ENCODE measurements at regions not wholly inside any gene's neighbourhood (a gene's known extent, or its start where the extent isn't known, plus 50 kb on each side); places are given as distances from the start of the nearest gene placed in this dataset.

GRCh38 chr6:114523508-114523907, 180.7 kb upstream of the HS3ST5 start:
- DNase-seq (ENCODE audit: low spot score in 2 of 2), result no peak
- no peak for FAIRE-seq

GRCh38 chr6:114521926-114522325, 179.1 kb upstream of the HS3ST5 start:
- DNase-seq (ENCODE audit: low spot score in 2 of 2) (no peak), FAIRE-seq (no peak)

GRCh38 chr6:114520976-114521375, 178.2 kb upstream of the HS3ST5 start:
- FAIRE-seq (no peak), DNase-seq (ENCODE audit: low spot score in 2 of 2) (no peak)

GRCh38 chr6:114514170-114514569, 171.3 kb upstream of the HS3ST5 start:
- FAIRE-seq, result no peak
- DNase-seq (ENCODE audit: low spot score in 2 of 2), result no peak

DNA sequence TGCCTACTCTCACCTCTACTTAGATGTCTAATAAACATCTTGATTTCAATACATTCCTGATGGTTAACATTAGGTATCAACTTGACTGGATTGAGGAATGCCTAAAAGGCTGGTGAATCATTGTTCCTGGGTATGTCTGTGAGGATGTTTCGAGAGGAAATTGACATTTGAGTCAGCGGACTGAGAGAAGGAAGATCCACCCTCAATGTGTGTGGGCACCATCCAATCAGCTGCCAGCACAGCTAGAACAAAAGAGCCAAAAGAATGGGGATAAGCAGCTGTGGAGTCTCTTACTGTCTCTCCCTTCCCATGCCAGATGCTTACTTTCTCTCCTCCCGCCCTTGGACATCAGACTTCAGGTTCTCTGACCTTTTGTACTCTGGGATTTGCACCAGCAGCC, 128.6 kb upstream of the HS3ST5 start:
- FAIRE-seq, result no peak
- no peak for DNase-seq (ENCODE audit: low spot score in 2 of 2)

GRCh38 chr6:114467931-114468330, 125.1 kb upstream of the HS3ST5 start:
- DNase-seq (ENCODE audit: low spot score in 2 of 2), result no peak
- FAIRE-seq, result no peak

GRCh38 chr6:114465511-114465910, 122.7 kb upstream of the HS3ST5 start:
- FAIRE-seq, result no peak
- no peak for DNase-seq (ENCODE audit: low spot score in 2 of 2)

GRCh38 chr6:114453737-114454276, 111.0 kb upstream of the HS3ST5 start:
- no peak for FAIRE-seq
- DNase-seq (ENCODE audit: low spot score in 2 of 2), result no peak

DNA sequence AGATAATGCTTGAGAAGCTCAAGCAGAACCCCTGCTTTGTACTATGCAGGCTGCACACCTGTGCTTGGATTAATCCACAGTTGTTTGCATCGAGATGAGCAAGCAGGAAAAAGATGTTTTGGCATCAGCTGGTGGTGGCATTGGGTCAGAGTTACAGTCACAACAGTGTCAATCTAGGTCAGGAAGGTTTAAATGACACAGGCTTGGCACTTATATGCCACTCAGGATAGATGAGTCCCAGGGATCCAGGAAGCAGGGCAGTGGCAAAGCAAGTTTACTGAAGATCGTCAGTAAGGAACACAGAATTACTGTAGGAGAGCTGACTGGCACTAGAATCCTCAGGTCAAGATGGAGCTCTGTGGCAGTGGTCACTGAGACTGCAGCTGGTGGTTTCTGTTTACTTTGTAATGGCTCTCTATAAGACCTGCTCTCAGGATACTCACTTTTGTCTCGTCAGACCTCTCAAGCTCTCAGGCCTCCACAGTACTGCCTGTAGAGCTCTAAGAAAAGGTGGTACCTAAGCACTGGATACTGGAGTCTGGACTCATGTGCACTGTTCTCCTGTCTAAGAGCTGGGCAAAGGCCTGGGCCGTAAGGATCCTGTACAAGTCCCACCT, 110.1 kb upstream of the HS3ST5 start:
- no peak for FAIRE-seq

DNA sequence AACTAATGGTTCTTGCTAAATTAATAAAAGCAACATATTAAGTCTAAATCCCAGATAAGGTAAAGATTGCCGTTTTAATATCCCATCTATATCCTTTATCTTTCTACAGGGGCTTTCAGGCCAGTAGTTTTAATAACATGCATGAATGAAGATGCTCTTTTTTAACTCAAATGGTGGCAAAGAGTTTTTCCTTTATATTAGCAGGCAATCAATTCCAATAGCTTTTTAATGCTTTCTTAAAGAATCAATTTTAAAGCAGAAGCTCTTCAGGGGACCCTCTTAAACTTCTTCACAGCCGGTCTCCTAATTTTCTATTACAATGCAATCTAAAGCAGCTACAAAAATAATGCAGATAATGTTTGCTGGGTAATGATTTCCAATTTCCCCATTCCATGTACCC, 107.8 kb upstream of the HS3ST5 start:
- DNase-seq (ENCODE audit: low spot score in 2 of 2) (no peak), FAIRE-seq (no peak)

More for the DNA sequence above, 110.1 kb upstream of the HS3ST5 start:
- no peak for DNase-seq (ENCODE audit: low spot score in 2 of 2)

DNA sequence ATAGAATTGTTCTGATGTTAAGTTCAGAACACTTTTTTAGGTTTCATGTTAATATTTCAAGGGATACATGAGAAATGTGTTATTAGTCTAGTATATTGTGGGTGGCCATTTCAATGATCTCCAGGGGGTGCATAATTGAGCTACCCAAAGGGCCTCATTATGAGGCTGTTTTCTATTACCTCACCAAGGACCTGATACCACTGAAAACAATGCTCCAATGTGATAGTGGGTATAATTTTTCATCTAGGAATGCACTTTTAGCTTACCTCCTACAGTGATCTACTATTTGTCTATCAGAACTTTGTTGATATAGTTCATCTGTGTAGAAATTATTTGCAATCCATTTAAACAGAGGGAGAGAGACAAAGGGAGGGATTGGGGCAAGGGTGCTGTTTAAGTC, 106.8 kb upstream of the HS3ST5 start:
- DNase-seq (ENCODE audit: low spot score in 2 of 2) (no peak), FAIRE-seq (no peak)

GRCh38 chr6:114446342-114446741, 103.5 kb upstream of the HS3ST5 start:
- FAIRE-seq, result no peak
- no peak for DNase-seq (ENCODE audit: low spot score in 2 of 2)

DNA sequence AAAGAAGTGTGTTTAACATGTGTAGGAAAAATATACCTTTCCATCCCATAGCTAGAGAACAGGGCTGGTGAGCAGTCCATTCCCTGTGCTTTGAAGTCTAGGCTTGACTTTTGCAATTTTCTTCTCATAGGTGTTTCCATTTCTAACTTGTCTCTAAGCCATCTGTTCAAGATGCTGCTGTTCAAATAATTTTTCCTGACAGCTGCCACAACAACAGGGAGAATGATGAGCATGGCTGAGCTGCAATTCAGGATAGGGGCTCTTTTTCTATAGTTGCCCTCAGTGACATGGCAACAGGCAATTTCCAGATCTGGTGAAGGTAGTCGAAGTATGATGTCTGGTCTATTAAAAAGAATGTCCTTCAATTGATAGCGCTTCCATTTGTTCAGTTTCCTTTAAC, 103.0 kb upstream of the HS3ST5 start:
- FAIRE-seq (no peak), DNase-seq (ENCODE audit: low spot score in 2 of 2) (no peak)

DNA sequence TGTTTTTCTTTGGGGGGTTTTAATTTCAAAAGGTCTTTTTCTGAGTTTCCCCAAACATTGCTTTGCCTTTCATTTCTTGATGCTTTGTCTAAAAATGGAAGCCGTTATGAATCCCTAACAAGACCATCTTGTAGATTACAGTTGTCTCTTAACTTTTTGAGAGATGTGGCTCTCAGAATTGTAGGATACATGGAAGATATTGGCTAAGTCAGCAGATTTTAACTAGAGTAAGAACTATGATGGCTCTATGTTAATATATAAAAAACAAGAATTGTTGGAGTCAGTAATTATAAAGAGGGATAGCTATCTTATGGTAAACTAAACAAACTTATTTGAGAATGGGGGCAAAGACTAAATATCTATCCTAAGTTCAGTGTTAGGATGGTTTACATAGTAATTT, 96.6 kb upstream of the HS3ST5 start:
- no peak for FAIRE-seq
- DNase-seq (ENCODE audit: low spot score in 2 of 2), result no peak

- FAIRE-seq (no peak), DNase-seq (ENCODE audit: low spot score in 2 of 2) (no peak)
Measured at GRCh38 chr6:114437235-114437634, 94.4 kb upstream of the HS3ST5 start.

- no peak for DNase-seq (ENCODE audit: low spot score in 2 of 2)
- FAIRE-seq, result no peak
Measured at GRCh38 chr6:114436691-114437090, 93.9 kb upstream of the HS3ST5 start.

DNA sequence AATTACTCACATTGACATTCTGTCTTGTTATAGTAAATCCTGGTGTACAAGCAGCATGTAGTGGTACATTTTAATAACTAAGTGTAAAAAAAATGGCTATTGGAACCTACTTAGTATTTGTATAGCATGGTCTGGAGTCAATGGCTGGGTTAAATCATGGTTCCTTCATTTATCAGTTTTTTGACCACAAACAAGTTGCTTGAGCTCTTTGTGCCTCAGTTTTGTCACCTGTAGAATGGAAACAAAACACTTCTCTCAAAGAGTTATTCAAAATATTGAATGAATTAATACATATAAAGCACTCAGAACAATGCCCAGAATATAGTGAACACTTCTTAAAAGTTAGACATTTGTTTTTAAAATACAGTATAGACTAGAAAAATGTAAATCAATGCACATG, 93.2 kb upstream of the HS3ST5 start:
- no peak for DNase-seq (ENCODE audit: low spot score in 2 of 2)
- FAIRE-seq, result no peak

- FAIRE-seq, result no peak
Measured at GRCh38 chr6:114432400-114432799, 89.6 kb upstream of the HS3ST5 start.

GRCh38 chr6:114431641-114432040, 88.8 kb upstream of the HS3ST5 start:
- no peak for FAIRE-seq
- DNase-seq (ENCODE audit: low spot score in 2 of 2), result no peak

More at GRCh38 chr6:114432400-114432799, 89.6 kb upstream of the HS3ST5 start:
- no peak for DNase-seq (ENCODE audit: low spot score in 2 of 2)

GRCh38 chr6:114430534-114431124, 87.8 kb upstream of the HS3ST5 start:
- no peak for DNase-seq (ENCODE audit: low spot score in 2 of 2)
- FAIRE-seq, result no peak

DNA sequence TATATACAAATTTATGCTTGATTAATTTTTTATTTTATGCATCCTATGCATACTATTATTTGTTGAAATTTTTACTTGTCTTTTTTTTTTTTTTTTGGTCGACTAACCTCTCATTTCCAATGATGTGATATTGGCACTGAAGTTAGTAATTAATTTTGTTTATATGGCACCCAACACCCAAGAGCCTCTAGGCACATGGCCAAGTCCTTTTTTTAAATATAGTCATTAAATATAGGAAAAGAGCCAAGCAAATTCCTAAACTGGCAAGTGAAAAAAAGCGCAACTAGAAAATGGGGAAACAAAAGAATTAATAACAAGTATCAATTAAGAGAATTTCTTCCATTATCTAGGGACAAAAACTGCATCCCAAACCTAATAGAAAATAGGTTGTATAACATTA, 85.5 kb upstream of the HS3ST5 start:
- FAIRE-seq, result no peak

GRCh38 chr6:114421199-114421598, 78.4 kb upstream of the HS3ST5 start:
- no peak for FAIRE-seq

More for the DNA sequence above, 85.5 kb upstream of the HS3ST5 start:
- no peak for DNase-seq (ENCODE audit: low spot score in 2 of 2)

More at GRCh38 chr6:114421199-114421598, 78.4 kb upstream of the HS3ST5 start:
- no peak for DNase-seq (ENCODE audit: low spot score in 2 of 2)

Measured in frontal cortex (tissue), 3 donors.